ENCODE measurements at regions not wholly inside any gene's neighbourhood (a gene's known extent, or its start where the extent isn't known, plus 50 kb on each side); places are given as distances from the start of the nearest gene placed in this dataset.

GRCh38 chr20:24256307-24256706, 213.1 kb upstream of the SYNDIG1 start:
- TF ChIP-seq, protein P1, sequence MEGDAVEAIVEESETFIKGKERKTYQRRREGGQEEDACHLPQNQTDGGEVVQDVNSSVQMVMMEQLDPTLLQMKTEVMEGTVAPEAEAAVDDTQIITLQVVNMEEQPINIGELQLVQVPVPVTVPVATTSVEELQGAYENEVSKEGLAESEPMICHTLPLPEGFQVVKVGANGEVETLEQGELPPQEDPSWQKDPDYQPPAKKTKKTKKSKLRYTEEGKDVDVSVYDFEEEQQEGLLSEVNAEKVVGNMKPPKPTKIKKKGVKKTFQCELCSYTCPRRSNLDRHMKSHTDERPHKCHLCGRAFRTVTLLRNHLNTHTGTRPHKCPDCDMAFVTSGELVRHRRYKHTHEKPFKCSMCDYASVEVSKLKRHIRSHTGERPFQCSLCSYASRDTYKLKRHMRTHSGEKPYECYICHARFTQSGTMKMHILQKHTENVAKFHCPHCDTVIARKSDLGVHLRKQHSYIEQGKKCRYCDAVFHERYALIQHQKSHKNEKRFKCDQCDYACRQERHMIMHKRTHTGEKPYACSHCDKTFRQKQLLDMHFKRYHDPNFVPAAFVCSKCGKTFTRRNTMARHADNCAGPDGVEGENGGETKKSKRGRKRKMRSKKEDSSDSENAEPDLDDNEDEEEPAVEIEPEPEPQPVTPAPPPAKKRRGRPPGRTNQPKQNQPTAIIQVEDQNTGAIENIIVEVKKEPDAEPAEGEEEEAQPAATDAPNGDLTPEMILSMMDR (IDR thresholded peaks at IDR 0.05), result no peak
- TF ChIP-seq POLR2A (IDR thresholded peaks at IDR 0.05), result no peak
- TF ChIP-seq EP300 (IDR thresholded peaks at IDR 0.05), result no peak

Measured in upper lobe of left lung (tissue), 4 donors.